ENCODE measurements at regions not wholly inside any gene's neighbourhood (a gene's known extent, or its start where the extent isn't known, plus 50 kb on each side); places are given as distances from the start of the nearest gene placed in this dataset.

GRCh38 chr6:4303638-4304037 lies 168.3 kb upstream of the ECI2 start:
- DNase-seq (ENCODE audit: low read depth in 2 of 2): no peak

GRCh38 chr6:4302524-4302923 lies 167.1 kb upstream of the ECI2 start:
- no peak for DNase-seq (ENCODE audit: low read depth in 2 of 2)

- DNase-seq (ENCODE audit: low read depth in 2 of 2): no peak
Observed at GRCh38 chr6:4301871-4302270, 166.5 kb upstream of the ECI2 start.

- no peak for DNase-seq (ENCODE audit: low read depth in 2 of 2)
Observed at GRCh38 chr6:4300917-4301316, 165.5 kb upstream of the ECI2 start.

GRCh38 chr6:4299476-4299875 lies 164.1 kb upstream of the ECI2 start:
- peak; percentile 33 to 52 for DNase-seq (ENCODE audit: low read depth in 2 of 2)

- DNase-seq (ENCODE audit: low read depth in 2 of 2): no peak
Observed at GRCh38 chr6:4297348-4297747, 162.0 kb upstream of the ECI2 start.

- DNase-seq (ENCODE audit: low read depth in 2 of 2): no peak
Observed at GRCh38 chr6:4296552-4296951, 161.2 kb upstream of the ECI2 start.

- no peak for DNase-seq (ENCODE audit: low read depth in 2 of 2)
Observed at GRCh38 chr6:4295783-4296155, 160.4 kb upstream of the ECI2 start.

- DNase-seq (ENCODE audit: low read depth in 2 of 2): no peak
Observed at GRCh38 chr6:4295058-4295782, 159.8 kb upstream of the ECI2 start.

- no peak for DNase-seq (ENCODE audit: low read depth in 2 of 2)
Observed at GRCh38 chr6:4294636-4295035, 159.3 kb upstream of the ECI2 start.

GRCh38 chr6:4291453-4292403 lies 156.4 kb upstream of the ECI2 start:
- DNase-seq (ENCODE audit: low read depth in 2 of 2): peak; percentile 92 to 96

- DNase-seq (ENCODE audit: low read depth in 2 of 2): no peak
Observed at GRCh38 chr6:4289770-4290320, 154.5 kb upstream of the ECI2 start.

- no peak for DNase-seq (ENCODE audit: low read depth in 2 of 2)
Observed at GRCh38 chr6:4287811-4288244, 152.5 kb upstream of the ECI2 start.

GRCh38 chr6:4287372-4287771 lies 152.0 kb upstream of the ECI2 start:
- no peak for DNase-seq (ENCODE audit: low read depth in 2 of 2)

- no peak for DNase-seq (ENCODE audit: low read depth in 2 of 2)
Observed at GRCh38 chr6:4282926-4283325, 147.6 kb upstream of the ECI2 start.

GRCh38 chr6:4281341-4282293 lies 146.2 kb upstream of the ECI2 start:
- DNase-seq (ENCODE audit: low read depth in 2 of 2): peak; percentile 73 to 82

- DNase-seq (ENCODE audit: low read depth in 2 of 2): peak in 1 of 2 donors; percentile 89
Observed at GRCh38 chr6:4280707-4281106, 145.3 kb upstream of the ECI2 start.

- no peak for DNase-seq (ENCODE audit: low read depth in 2 of 2)
Observed at GRCh38 chr6:4280031-4280430, 144.7 kb upstream of the ECI2 start.

- DNase-seq (ENCODE audit: low read depth in 2 of 2): peak; percentile 50 to 76
Observed at GRCh38 chr6:4274382-4275082, 139.2 kb upstream of the ECI2 start.

GRCh38 chr6:4272996-4273395 lies 137.6 kb upstream of the ECI2 start:
- no peak for DNase-seq (ENCODE audit: low read depth in 2 of 2)
